GM19328 (cell line): ENCODE measurements at regions not wholly inside any gene's neighbourhood (a gene's known extent, or its start where the extent isn't known, plus 50 kb on each side); places are given as distances from the start of the nearest gene placed in this dataset.

Source experiments
- ATAC-seq: cut with Tn5 transposase; IDR thresholded peaks from one replicate; pipeline ENCODE4 v1.9.1; 2021; ENCODE audit warnings: mild to moderate bottlenecking, moderate library complexity; ENCODE audit not compliant: unreplicated experiment

DNA sequence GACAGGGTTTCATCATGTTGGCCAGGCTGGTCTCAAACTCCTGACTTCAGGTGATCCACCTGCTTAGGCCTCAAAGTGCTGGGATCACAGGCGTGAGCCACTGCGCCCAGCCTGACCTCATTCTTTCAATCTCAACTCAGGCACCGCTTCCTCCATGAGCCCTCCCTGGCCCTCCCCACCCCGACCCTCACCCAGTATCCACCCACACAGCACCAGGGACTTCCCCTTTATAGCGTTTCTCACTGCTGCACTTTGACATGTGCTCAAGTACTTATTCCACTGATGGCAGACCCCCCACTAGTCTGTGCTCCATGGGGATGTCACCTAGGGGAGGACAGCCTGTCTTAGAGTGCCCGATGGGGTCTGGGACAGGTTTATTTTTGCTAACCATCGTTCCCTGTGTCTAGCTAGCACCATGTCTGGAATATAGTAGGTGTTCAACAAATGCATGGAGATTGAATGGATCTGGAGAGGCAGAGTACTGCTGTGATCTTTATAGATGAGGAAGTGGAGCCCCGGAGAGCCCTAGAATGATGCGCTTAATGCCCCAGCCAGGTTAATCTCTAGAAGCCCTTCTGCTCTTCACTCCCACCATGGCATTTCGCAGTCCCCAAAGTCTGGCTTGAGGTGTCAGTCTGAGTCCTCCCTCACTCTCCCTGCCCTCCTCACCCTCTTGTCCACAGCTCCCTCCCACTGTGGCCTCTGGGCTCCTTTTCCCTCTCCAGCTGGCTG lies 258.8 kb downstream of the RPS24 start:
- ATAC-seq: no peak

DNA sequence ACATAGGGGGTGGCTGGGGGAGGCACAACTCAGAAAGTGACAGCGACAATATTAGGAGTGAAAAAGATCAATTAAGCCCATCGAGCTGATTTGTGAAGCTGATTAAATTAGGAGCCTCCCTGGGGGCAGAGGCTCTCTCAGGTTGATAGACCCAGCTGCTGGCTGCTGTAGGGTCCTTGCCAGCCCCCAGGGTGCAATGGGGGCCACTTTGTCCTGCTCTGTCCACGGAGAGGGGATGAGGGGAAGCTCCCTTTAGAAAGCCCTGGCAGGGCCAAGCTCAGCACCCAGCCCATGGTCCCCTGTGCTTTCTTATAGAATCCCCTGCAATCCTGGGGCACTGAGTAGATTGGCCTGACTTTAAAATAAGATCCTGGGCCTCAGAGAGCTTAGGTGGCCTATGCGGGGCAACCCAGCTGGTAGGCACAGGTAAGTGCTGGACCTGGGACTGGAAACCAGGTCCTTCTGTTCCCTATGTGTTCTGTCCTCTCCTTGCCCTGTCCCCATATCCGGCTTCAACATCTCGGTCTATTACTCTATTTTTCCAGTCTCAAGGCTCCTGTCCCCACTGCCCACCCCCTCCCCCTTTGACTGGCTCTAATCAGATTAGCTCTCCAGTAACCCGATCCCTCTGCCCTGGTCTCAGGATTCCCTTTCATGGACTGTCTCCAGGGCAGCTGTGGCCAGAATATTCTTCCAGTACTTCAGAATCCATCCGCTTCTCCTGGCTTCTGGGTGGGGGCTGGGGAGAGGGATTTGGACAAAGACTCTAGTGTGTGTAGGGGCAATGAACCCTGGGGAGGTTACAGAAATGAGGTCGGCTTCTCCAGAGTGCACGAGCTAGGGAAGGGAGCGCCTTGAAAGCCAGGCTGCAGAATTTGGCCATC lies 259.6 kb downstream of the RPS24 start:
- no peak for ATAC-seq

DNA sequence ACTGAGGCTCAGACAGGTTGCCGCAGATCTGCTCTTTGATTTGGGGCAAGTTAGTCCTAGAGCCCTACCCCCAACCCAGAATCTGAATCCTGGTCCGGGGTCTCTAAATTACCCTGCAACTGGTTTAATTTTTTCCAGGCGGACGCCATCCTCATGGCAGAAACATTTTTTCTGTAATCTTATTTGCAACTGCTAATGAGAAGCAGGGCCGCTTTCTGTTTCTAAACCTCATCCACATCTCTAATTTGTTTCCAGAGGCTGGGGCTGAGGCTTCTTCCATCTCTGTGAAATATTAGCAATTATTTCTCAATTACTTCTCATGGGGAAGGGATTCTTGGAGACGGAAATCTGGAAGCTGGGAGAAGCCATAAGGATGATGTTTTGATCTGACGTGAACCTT lies 261.6 kb downstream of the RPS24 start:
- no peak for ATAC-seq

DNA sequence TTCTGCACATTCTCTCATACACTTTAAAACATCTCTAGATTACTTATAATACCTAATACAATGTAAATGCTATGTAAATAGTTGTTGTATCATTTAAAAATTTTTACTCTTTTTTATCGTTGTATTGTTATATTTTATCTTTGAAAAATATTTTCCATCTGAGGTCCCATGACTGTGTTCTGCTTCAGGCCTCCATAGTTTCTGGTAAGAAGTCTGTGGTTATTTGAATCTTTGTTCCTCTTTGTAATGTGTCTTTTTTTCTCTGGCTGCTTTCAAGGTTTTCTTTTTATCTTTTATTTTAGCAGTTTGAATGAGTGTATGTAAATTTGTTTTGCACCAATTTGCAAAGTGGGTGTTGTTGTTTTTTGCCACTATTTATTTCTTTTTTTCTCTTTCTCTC lies 263.1 kb downstream of the RPS24 start:
- no peak for ATAC-seq

DNA sequence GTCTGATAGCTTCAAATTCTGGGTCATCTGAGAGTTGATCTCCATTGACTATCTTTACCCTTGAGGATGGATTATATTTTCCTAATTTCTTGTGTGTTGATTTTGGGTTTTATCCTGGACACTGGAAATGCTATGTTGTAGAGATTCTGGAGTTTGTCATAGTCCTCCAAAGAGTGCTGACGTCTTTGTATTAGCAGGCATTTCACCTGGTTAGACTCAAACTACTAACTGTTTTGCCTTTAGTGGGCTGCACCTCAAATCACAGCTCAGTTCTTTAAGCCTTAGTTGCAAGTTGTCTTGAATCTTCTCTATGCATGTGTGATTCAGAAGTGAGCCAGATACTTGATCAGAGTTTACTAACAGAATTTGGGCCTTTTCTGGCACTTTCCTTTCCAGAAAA lies 264.3 kb downstream of the RPS24 start:
- ATAC-seq: no peak

DNA sequence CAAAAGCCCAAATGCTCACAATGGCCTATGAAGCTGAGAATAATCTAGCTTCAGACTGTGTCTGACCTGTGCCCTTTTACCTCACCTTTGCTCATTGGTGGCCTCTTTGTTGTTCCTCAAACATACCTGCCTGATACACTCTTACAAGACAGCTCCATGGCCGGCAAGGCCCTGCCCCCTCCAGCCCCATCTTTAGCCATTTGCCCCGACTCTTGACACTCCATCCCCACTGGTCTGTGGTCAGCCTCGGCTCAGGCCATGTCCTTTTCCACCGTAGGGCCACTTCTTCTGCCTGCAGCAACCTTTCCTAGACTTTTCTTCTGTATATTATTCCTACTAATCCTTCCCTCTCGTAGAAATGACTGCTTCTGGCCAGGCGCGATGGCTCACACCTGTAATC lies 265.2 kb downstream of the RPS24 start:
- no peak for ATAC-seq

DNA sequence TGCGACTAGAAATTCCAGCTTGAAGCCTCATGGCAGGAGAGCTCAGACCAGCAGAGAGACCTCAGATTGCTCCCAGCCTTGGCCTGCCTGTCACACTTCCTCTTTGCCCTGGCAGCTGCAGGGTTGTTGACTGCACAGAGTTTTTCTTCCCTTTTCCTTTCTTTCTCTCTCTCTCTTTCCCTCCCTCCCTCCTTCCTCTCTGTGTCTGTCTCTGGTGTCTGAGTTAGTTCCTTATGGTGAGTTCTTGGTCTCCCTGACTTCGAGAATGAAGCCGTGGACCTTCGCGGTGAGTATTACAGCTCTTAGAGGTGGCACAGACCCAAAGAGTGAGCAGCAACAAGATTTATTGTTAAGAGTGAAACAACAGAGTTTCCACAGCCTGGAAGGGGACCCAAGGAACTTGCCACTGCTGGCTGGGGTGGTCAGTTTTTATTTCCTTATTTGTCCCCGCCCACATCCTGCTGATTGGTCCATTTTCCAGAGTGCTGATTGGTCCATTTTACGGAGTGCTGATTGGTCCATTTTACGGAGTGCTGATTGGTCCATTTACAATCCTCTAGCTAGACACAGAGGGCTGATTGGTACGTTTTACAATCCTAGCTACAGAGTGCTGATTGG lies 266.3 kb downstream of the RPS24 start:
- no peak for ATAC-seq

DNA sequence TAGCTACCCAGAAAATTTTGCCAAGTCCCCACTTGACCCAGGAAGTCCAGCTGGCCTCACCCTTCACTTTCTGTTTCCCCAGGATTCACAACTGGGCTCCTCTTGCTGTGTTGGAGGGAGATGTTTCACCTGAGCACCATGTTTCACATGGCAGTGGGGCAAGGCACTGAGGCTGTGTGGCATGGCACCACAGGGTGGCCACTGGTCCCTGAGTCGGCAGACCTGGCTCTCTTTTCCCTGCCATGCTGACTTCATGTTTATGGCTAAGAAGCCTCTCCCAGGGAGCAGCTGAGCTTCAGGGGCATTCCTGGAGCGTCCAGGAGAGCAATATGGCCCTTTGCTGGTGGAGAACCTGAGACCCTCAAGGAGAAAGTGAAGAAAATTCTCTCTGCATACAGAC lies 266.9 kb downstream of the RPS24 start:
- no peak for ATAC-seq

DNA sequence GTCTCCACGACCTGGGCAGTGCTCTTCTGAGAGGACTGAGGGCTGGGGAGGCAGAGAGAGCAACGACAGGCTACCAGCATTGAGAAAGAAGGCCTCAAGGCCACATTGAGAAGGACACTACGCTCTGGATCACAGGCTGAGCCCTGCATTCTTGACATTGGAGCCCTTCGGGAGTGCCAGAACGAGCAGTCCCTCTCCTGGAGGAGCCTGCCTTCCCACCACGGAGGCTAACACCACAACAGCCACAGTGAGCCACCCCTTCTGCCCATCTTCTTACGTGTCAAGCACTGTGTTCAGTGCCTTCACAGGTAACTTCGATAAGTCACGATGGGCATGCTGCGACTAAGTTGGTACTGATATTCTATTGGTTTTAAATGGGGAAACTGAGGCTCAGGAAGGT lies 267.8 kb downstream of the RPS24 start:
- no peak for ATAC-seq

DNA sequence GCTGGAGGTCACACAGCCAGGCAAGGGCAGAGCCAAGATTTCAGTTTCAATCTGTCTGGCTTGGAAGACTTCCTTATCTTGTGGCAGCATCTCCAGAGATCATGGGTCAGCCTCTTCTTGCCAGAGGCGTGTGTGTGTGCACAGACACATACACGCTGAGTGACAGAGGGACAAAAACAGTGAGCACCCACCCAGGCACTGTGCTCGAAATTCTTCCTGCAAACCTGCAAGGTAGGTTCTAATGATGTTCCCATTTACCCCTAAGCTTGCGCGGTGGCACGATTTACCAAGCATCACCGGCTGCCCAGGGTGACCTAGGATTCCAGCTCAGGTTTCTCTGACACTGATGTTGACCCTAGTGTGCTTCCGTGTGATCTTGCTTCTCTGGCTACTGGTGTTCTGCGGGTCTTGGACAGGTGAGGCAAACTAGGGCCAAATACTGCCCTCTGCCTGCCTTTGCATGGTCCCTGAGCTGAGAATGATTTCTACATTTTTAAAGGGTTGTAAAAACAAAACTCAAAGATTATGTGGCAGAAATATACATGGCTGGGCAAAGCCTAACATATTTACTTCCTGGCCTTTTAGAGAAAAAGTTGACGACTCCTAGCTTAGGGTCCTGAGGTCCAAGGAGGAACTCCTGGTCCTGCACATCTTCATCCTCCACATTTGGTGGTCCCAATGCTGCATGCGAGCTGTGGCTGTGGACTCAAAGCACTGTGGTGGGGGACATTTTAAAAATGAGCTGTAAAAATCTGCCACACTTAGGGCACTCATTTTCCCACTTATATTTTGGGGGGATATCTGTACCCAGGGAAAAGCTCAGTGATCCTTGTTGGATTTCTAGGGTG lies 268.5 kb downstream of the RPS24 start:
- no peak for ATAC-seq

DNA sequence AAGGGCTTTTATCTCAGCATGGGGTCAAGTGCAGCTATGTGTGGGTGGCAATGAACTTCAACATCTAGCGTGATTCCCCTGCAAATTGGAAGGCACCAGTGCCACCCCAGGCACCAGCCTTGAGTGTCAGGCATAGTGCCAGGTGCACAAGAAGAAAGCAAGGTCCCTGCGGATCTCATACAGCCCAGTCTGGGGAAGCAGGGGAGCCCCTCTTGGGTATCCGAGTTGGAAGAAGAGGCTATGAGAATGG lies 269.0 kb downstream of the RPS24 start:
- ATAC-seq: no peak

DNA sequence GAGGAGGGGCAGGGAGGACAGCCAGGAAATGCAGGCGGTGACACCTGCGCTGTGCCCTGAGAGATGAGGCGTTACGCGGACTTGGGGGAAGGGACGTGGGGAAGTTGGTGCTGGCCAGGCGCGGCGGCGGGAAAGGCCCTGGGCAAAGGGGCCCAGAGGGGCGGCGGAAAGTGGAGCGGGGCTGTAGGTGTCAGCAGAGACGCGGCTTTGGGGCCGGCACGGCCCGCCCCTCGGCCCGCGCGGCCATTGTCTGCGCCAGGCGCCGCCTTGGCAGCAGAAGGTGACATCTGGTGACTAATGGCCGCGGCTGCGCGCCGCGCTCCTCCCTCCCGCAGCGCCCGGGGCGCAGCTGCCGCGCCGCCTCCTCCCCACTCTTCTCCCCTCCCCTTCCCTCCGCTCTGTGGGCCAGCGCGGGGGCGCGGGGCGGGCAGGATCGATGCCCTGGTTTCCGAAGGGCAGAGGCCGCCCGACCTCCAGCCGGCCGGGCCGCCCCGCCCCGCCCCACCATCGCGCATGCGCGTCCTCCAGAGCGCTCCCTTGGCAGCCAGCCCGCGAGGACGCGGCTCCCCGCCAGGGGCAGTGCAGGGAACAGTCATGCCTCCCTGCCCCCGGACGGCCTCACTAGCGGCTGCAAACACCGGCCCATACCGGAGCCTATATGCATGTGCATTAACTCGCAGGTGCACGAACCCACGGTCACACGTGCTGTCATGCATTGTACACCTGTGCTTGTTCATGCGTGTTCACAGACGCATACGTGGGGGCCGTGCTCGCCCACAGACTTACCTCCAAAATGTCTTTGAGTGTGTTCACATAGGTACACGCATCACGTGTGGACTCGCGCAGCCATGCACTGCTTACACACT lies 269.6 kb downstream of the RPS24 start:
- ATAC-seq: peak; percentile 90

DNA sequence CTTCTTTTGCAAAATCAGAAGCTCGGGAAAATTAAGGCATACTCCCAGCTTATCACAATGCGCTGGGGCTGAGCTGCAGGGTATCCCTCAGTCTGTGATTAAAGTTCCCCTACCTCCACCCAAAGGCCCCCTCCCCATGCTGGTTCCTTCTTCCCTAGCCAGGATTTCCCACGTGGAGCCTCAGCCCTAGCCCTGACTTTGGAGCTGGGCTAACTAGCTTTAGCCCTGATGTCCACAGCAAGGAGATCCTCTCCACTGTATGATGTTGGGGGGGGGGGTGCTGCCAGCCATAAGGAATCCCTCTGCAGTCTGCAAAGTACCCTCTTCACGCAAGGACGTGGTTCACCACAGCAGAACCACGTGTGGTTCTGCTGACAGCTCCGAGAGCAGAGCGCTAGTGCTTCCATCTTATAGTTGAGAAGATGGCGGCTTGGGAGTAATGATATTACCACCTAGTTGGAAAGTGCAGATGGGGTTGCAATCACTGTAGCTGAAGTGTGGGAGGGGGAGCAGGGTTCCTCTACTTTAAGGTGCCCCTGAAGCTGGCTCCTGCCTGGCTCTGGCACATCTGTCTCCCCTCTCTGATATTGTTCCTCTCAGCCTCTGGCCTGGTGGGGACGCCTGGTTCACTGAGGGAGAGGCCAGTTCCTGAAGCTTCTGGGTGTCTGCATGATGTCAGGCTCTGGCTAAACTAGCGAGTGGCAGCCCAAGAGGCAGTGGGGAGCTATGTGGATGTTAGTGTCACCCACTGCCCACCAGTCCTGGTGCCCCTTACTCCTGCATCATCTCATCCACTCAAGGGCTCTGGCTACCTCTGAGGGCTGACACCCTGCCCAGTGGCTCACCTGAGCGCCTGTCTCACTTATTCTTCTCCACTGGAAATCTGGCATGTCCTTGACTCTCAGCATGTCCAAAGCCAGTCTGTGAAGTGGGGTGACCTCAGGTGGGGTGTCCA lies 270.7 kb downstream of the RPS24 start:
- no peak for ATAC-seq

DNA sequence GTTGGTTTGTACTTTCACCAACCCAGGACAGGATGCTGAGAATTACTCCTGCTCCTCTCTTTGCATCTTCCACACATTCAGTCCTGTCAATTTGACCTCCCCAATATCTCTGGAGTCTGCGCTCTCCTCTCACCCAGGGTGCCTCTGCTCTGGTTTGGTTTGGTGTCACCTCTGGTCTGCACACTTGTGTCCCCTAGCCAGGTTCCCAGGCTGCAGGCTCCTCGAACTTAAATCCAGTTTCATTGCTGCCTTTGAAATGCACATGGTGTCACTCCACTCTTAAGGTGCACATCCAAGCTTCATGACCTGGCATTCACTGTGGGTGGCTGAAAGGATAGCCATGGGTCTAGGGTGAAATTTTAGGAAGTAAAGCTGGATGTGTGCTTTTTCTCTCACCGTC lies 271.6 kb downstream of the RPS24 start:
- no peak for ATAC-seq

DNA sequence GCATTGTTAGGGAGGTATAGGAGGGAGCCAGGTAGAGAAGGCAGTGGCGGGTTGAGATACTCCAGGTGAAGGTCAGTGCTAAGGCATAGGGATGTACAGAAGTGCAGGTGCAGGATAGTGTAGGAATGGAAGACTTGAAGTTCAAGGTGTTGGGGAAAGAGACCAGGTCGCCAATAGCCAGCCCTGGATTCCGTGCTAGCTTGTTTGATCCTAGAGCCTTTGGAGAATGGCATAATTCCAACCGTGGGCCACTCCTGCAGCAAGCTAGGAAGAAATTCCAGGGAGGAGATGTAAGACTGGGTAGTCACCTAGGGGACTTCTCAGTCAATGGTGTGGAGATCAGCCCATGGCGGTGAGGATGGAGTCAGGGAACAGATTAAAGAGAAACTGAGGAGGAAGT lies 272.7 kb downstream of the RPS24 start:
- no peak for ATAC-seq

DNA sequence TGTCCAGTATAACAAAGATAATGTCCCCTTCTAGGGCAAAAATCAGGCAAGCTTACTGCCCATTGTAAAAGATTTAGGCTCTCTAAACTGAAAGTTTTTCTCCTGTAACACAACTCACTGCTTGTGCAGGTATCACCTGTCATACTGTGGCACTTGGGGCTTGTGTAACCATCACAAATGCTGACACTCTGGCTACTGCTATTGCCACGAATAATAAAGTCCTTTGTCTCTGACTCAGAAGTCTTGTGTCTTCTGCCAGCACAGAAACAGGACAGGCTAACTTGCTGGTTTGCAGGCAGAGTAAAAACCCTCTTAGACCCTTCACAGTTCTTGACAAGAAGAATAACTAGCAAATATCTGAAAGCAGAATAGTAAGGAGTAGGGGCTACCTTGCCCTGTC lies 273.9 kb downstream of the RPS24 start:
- no peak for ATAC-seq

DNA sequence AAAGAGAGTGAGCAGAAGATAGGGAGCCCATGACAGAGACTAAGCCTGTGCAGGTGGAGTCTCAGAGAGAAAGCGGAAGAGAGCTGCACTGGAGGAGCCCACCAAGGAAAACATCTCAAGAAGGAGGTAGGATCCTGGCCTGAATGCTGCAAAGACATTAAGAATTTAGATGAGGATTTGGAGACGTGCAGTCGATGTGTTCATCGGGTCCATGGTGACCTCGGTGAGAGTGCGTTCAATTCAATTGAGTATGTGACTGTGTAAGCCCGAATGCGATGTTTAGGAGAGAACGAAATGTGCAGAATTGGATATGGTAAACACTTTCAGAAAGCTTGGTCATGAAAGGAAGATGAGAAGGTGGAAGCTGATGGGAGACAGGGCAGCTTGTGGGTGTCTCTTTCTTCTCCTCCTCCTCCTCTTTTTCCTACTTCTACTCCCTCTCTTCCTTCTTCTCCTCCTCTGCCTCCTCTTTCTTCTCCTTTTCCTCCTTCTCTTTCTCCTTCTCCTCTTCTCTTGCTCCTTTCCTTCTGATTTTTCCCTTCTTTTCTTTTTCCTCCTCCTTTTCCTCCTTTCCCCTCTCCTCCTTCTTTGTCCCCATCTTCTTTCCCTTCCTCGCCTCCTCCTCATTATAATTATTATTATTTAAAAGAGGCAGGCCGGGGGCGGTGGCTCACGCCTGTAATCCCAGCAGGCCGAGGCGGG lies 276.0 kb downstream of the RPS24 start:
- no peak for ATAC-seq

DNA sequence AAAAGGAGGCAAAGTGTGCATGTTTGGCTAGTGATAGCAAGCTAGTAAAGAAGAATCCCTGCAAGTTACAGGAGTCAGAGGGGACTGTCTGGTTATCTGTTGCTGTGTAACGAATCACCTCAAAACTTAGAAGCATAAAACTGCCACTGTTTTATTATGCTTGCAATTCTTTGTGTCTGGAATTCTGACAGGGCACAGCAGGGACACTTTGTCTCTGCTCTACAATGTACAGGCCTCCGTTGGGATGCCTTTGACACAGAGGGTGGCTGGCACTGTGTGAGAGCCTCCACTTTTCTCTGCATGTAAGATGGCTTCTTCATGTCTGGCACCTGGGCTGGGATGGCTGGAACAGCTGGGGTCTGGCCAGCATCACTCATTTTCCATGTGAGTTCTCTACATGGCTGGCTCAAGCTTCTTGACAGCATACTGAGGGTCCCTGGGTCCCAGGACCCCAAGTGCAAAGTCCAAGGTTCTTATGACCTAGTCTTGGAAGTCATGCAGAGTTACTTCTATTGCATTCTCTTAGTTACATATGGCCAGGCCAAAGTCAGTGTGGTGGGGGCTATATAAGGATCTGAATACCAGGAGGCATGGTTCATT lies 276.9 kb downstream of the RPS24 start:
- ATAC-seq: no peak
